Endothelial cell (in vitro differentiated cells): ENCODE measurements at regions not wholly inside any gene's neighbourhood (a gene's known extent, or its start where the extent isn't known, plus 50 kb on each side); places are given as distances from the start of the nearest gene placed in this dataset.

Source experiments
- DNase-seq: peaks from one replicate; pipeline ENCODE4 v3.0.0; 2021; ENCODE audit warnings: low spot score
- H3K27ac Mint-ChIP-seq: one replicate; pipeline ENCODE4 v1.8.0; 2021; ENCODE audit warnings: mixed read lengths, inconsistent platforms; ENCODE audit not compliant: unreplicated experiment
- H3K27me3 Mint-ChIP-seq: one replicate; pipeline ENCODE4 v1.8.0; 2021; ENCODE audit warnings: mild to moderate bottlenecking, moderate library complexity, mixed read lengths, inconsistent platforms; ENCODE audit not compliant: unreplicated experiment
- H3K36me3 Mint-ChIP-seq: one replicate; pipeline ENCODE4 v1.8.0; 2021; ENCODE audit warnings: mild to moderate bottlenecking, low read depth, mixed read lengths, inconsistent platforms; ENCODE audit not compliant: unreplicated experiment
- H3K4me1 Mint-ChIP-seq: one replicate; pipeline ENCODE4 v1.8.0; 2021; ENCODE audit warnings: mild to moderate bottlenecking, mixed read lengths, inconsistent platforms; ENCODE audit not compliant: unreplicated experiment
- H3K4me3 Mint-ChIP-seq: one replicate; pipeline ENCODE4 v1.8.0; 2021; ENCODE audit warnings: mild to moderate bottlenecking, mixed read lengths, inconsistent platforms; ENCODE audit not compliant: unreplicated experiment
- H3K9me3 Mint-ChIP-seq: one replicate; pipeline ENCODE4 v1.8.0; 2021; ENCODE audit warnings: mixed read lengths, inconsistent platforms; ENCODE audit not compliant: unreplicated experiment
- TF ChIP-seq, protein P1 (sequence below): fragments of 200-600 bp; sonication (generic); IDR thresholded peaks from one replicate; pipeline ENCODE4 v1.5.0; 2021; ENCODE audit warnings: antibody characterized with exemption; ENCODE audit not compliant: unreplicated experiment

DNA sequence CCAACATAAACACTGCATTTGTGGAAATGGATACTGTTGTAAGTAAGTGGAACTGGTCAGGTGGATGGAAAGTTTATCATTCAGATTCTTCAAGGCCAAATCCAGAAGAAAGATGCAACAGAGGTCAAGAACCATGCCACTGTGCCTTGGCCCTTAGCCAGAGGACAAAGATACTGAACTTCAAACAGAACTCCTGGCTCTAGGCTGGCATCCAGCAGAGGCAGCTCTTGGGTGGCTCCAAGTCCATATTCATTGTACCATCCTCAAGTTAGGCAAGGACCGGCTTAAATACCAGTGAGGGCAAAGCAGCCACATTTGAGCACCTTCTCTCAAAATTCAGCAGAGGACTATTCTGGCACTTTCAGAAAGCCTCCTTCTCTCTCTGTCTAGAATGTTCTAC lies 53.2 kb downstream of the DNAAF9 start:
- TF ChIP-seq, protein P1, sequence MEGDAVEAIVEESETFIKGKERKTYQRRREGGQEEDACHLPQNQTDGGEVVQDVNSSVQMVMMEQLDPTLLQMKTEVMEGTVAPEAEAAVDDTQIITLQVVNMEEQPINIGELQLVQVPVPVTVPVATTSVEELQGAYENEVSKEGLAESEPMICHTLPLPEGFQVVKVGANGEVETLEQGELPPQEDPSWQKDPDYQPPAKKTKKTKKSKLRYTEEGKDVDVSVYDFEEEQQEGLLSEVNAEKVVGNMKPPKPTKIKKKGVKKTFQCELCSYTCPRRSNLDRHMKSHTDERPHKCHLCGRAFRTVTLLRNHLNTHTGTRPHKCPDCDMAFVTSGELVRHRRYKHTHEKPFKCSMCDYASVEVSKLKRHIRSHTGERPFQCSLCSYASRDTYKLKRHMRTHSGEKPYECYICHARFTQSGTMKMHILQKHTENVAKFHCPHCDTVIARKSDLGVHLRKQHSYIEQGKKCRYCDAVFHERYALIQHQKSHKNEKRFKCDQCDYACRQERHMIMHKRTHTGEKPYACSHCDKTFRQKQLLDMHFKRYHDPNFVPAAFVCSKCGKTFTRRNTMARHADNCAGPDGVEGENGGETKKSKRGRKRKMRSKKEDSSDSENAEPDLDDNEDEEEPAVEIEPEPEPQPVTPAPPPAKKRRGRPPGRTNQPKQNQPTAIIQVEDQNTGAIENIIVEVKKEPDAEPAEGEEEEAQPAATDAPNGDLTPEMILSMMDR: no peak
- no peak for DNase-seq
- H3K9me3 Mint-ChIP-seq: no peaks in the 10 kb centered on the region
- H3K4me1 Mint-ChIP-seq: no peaks in the 10 kb centered on the region
- H3K27ac Mint-ChIP-seq: no peak overlapping the region
- H3K4me3 Mint-ChIP-seq: no peak overlapping the region
- H3K27me3 Mint-ChIP-seq: peaks cover 2% of the 10 kb centered on the region
- peaks cover 6% of the 10 kb centered on the region for H3K36me3 Mint-ChIP-seq

DNA sequence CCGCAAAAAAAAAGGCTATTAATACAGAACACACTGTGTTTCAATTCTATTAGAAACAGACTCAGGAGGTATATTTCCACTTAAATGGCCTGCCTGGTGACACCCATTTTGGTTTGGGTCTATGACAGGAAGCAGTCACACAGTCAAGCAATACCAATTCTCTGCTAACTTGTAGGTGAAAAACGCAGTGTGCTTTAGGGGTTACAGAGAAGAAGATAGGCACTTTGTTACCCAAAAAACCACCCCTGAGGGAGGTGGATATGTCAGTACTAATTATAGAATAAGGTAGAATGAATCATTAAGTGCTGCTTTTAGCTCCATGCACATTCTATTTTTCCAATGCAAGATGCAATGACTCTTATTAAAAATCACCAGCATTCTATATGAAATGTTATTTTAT lies 53.8 kb downstream of the DNAAF9 start:
- DNase-seq: no peak
- H3K27ac Mint-ChIP-seq: no peak overlapping the region
- no peak overlapping the region for H3K4me3 Mint-ChIP-seq

DNA sequence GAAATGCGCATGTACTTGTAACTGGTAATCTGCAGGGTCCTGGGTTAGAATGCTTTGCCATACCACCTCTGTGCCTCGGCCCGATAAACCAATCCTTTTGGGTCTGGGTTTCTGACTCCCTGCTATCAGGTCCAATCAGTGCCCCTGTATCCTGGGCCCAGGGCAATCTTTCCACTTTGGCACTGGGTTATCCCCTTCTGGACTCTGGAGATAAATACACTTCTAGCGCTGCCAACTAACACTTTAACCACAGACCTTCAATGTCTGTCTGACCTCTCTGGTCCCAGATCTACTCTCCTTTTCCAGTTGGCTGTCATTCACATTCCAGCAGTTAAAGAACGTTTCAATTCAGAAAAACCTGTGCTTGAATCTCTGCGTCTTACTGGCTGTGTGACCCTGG lies 55.3 kb downstream of the DNAAF9 start:
- no peak overlapping the region for H3K27ac Mint-ChIP-seq
- H3K36me3 Mint-ChIP-seq: peaks cover 11% of the 10 kb centered on the region
- H3K4me1 Mint-ChIP-seq: no peaks in the 10 kb centered on the region
- H3K27me3 Mint-ChIP-seq: peaks cover 2% of the 10 kb centered on the region
- H3K9me3 Mint-ChIP-seq: no peaks in the 10 kb centered on the region
- no peak overlapping the region for H3K4me3 Mint-ChIP-seq
- TF ChIP-seq, protein P1: no peak
- no peak for DNase-seq

More for the DNA sequence above, 53.8 kb downstream of the DNAAF9 start:
- no peaks in the 10 kb centered on the region for H3K4me1 Mint-ChIP-seq
- no peaks in the 10 kb centered on the region for H3K9me3 Mint-ChIP-seq
- H3K27me3 Mint-ChIP-seq: peaks cover 2% of the 10 kb centered on the region
- H3K36me3 Mint-ChIP-seq: peaks cover 6% of the 10 kb centered on the region
- TF ChIP-seq, protein P1: no peak

DNA sequence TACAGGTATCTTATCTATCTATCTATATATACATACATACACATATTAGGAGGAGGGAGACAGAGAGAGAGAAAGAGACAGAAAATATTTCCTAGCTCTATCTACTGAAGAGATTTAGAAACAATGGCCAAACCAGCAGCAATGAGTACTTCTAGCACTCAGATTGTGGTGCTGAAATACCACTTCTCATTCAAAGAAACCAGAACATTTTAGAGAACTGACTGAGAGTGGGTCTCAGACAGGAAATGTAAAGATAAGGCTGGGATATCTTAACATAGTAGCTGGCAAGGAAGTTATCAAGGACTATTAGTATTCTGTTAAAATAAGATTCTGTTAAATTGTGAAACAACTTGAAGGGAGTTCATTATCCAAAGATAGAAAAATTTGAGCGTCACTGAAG lies 57.0 kb downstream of the DNAAF9 start:
- no peaks in the 10 kb centered on the region for H3K4me1 Mint-ChIP-seq
- H3K9me3 Mint-ChIP-seq: no peaks in the 10 kb centered on the region
- TF ChIP-seq, protein P1: no peak
- H3K36me3 Mint-ChIP-seq: peaks cover 12% of the 10 kb centered on the region
- no peak overlapping the region for H3K27ac Mint-ChIP-seq
- no peak for DNase-seq
- H3K27me3 Mint-ChIP-seq: peaks cover 2% of the 10 kb centered on the region
- H3K4me3 Mint-ChIP-seq: no peak overlapping the region

DNA sequence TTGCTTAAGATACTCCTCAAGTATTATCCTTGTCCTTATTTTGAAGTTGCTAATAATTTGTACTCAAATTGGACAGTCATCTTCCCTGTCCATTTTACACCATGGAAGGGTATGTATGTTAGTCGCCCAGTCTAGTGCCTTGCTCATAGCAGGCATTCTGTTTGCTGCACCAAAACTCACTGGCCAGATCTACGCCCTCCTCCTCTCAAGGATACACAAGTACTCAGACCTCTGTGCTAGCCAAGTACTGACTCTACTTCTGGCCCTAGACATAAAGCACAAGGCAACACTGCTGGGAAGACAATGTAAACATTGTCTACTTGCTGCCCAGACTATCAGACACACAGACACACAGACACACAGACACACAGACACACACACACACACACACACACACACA lies 57.7 kb downstream of the DNAAF9 start:
- DNase-seq: no peak
- H3K9me3 Mint-ChIP-seq: no peaks in the 10 kb centered on the region
- H3K27ac Mint-ChIP-seq: no peak overlapping the region
- peaks cover 9% of the 10 kb centered on the region for H3K36me3 Mint-ChIP-seq
- H3K4me1 Mint-ChIP-seq: no peaks in the 10 kb centered on the region
- no peak overlapping the region for H3K4me3 Mint-ChIP-seq
- TF ChIP-seq, protein P1: no peak
- peaks cover 2% of the 10 kb centered on the region for H3K27me3 Mint-ChIP-seq
